GM12878 (cell line): ENCODE measurements at regions not wholly inside any gene's neighbourhood (a gene's known extent, or its start where the extent isn't known, plus 50 kb on each side); places are given as distances from the start of the nearest gene placed in this dataset.

Source experiments
- ATAC-seq: fragments of 200-7000 bp; cut with Tn5 transposase; 3 replicates; pipeline ENCODE4 v1.9.1; 2020; ENCODE audit warnings: mild to moderate bottlenecking, moderate library complexity
- BruUV-seq: library from RNA; stranded (reverse); fragments of 400-500 nt; replicated peaks from 2 replicates; lab custom pipeline; 2021; lab: Mats Ljungman, UMichigan
- CTCF ChIA-PET: fragments of 300-600 bp; sonication (Branson Sonifier 250); formaldehyde crosslinking; extraction: SDS; loops from one replicate; lab custom pipeline; 2021; ENCODE audit warnings: inconsistent platforms; lab: Yijun Ruan, JAX
- POLR2A ChIA-PET: fragments of 350-600 bp; formaldehyde crosslinking; extraction: SDS; loops from one replicate; lab custom pipeline; 2021; ENCODE audit warnings: inconsistent platforms; lab: Charles Lee
- RAD21 ChIA-PET: fragments of 300-600 bp; sonication (Branson Sonifier 250); formaldehyde crosslinking; loops from one replicate; lab custom pipeline; 2023; ENCODE audit warnings: antibody characterized with exemption; ENCODE audit not compliant: unreplicated experiment; lab: Charles Lee
- SMC1A ChIA-PET: fragments of 300-600 bp; sonication (Branson Sonifier 250); formaldehyde crosslinking; loops from one replicate; lab custom pipeline; 2023; ENCODE audit not compliant: unreplicated experiment, uncharacterized antibody; lab: Charles Lee
- DNase-seq: peaks from one replicate; pipeline ENCODE4 v3.0.0-alpha.2; 2011; ENCODE audit warnings: low read depth, low spot score
- FAIRE-seq: peaks from 3 replicates; lab custom pipeline; 2011; peaks lifted over from hg19 to GRCh38; lab: Jason Lieb, UNC
- H2AFZ ChIP-seq: 2 replicates; pipeline ENCODE4 v1.6.0; 2011; ENCODE audit warnings: low read depth, low read length, control low read depth; ENCODE audit not compliant: control insufficient read depth
- H3K27ac ChIP-seq: 2 replicates; pipeline ENCODE4 v1.5.1; 2011; ENCODE audit warnings: control low read depth; ENCODE audit not compliant: control insufficient read depth, insufficient read depth
- H3K27me3 ChIP-seq, 2 experiments: replicated peaks in 1 of 2; 2 replicates each; pipeline versions ENCODE4 v1.6.0 to v1.6.1; 2011; ENCODE audit warnings: low read length in 1 of 2; ENCODE audit not compliant: control insufficient read depth in 2 of 2, insufficient read depth in 2 of 2
- H3K36me3 ChIP-seq, 2 experiments: 2 replicates each; pipeline ENCODE4 v1.5.1; 2011; ENCODE audit warnings: low read length in 1 of 2; ENCODE audit not compliant: control insufficient read depth in 2 of 2, insufficient read depth in 2 of 2
- H3K4me1 ChIP-seq: 2 replicates; pipeline ENCODE4 v1.6.1; 2011; ENCODE audit warnings: mild to moderate bottlenecking, low read length, moderate library complexity, mixed read lengths; ENCODE audit not compliant: control insufficient read depth, insufficient read depth
- H3K4me2 ChIP-seq: 2 replicates; pipeline ENCODE4 v1.6.0; 2011; ENCODE audit warnings: control low read depth; ENCODE audit not compliant: control insufficient read depth, insufficient read depth
- H3K4me3 ChIP-seq: fragments of 200-600 bp; sonication (generic); 2 replicates; pipeline ENCODE4 v1.5.1; 2016
- H3K79me2 ChIP-seq: 2 replicates; pipeline ENCODE4 v1.6.0; 2011; ENCODE audit warnings: low read length; ENCODE audit not compliant: control insufficient read depth, insufficient read depth
- H3K9ac ChIP-seq: 2 replicates; pipeline ENCODE4 v1.8.0; 2011; ENCODE audit warnings: low read length, control low read depth, mixed read lengths; ENCODE audit not compliant: control insufficient read depth, insufficient read depth
- H3K9me3 ChIP-seq: replicated peaks from 3 replicates; pipeline ENCODE4 v1.5.1; 2011; ENCODE audit warnings: mild to moderate bottlenecking, low read length; ENCODE audit not compliant: control insufficient read depth, insufficient read depth
- H4K20me1 ChIP-seq: 2 replicates; pipeline ENCODE4 v1.6.0; 2011; ENCODE audit not compliant: control insufficient read depth, insufficient read depth
- BCL11A ChIP-seq: IDR thresholded peaks from 2 replicates; pipeline ENCODE4 v1.6.1; 2011; ENCODE audit warnings: low read depth, low read length
- CBX3 ChIP-seq: fragments of 200-600 bp; sonication (generic); IDR thresholded peaks from 2 replicates; pipeline ENCODE4 v1.6.1; 2016; ENCODE audit warnings: low read depth, borderline replicate concordance
- CREM ChIP-seq: IDR thresholded peaks from 2 replicates; pipeline ENCODE4 v1.6.1; 2014; ENCODE audit warnings: antibody characterized with exemption, low read depth
- E2F8 ChIP-seq: fragments of 450-650 bp; IDR thresholded peaks from 2 replicates; pipeline ENCODE4 v1.6.1; 2018; ENCODE audit warnings: mild to moderate bottlenecking, low read depth, moderate library complexity; ENCODE audit not compliant: partially characterized antibody
- E4F1 ChIP-seq: fragments of 450-650 bp; IDR thresholded peaks from 2 replicates; pipeline ENCODE4 v1.6.1; 2018; ENCODE audit warnings: borderline replicate concordance, mild to moderate bottlenecking; ENCODE audit not compliant: partially characterized antibody
- EGR1 ChIP-seq, 2 experiments: IDR thresholded peaks; 1 replicate in 1 of 2; 2 replicates in 1 of 2; pipeline ENCODE4 v1.6.1; 2011 to 2012; ENCODE audit warnings: low read depth in 2 of 2, low read length in 2 of 2, borderline replicate concordance in 1 of 2, mild to moderate bottlenecking in 1 of 2, moderate library complexity in 1 of 2
- HDAC2 ChIP-seq: fragments of 200-600 bp; sonication (generic); IDR thresholded peaks from 2 replicates; pipeline ENCODE4 v1.6.1; 2017
- HDGF ChIP-seq: fragments of 450-650 bp; IDR thresholded peaks from 2 replicates; pipeline ENCODE4 v1.6.1; 2016; ENCODE audit warnings: antibody characterized with exemption
- MEF2A ChIP-seq: IDR thresholded peaks from 2 replicates; pipeline ENCODE4 v1.6.1; 2011; ENCODE audit warnings: low read depth, mild to moderate bottlenecking, low read length, moderate library complexity; ENCODE audit not compliant: insufficient read depth
- MYC ChIP-seq: IDR thresholded peaks from 2 replicates; pipeline ENCODE4 v1.6.1; 2011; ENCODE audit warnings: mild to moderate bottlenecking, low read length, moderate library complexity, inconsistent platforms; ENCODE audit not compliant: insufficient read depth, insufficient replicate concordance, insufficient read length, severe bottlenecking
- NR2C1 ChIP-seq: fragments of 450-650 bp; IDR thresholded peaks from 2 replicates; pipeline ENCODE4 v1.6.1; 2017; ENCODE audit warnings: antibody characterized with exemption, mild to moderate bottlenecking, moderate library complexity
- PKNOX1 ChIP-seq: fragments of 450-650 bp; IDR thresholded peaks from 2 replicates; pipeline ENCODE4 v1.6.1; 2016; ENCODE audit warnings: mild to moderate bottlenecking
- RAD21 ChIP-seq: IDR thresholded peaks from 2 replicates; pipeline ENCODE4 v1.6.1; 2011; ENCODE audit warnings: mild to moderate bottlenecking, low read depth, low read length, moderate library complexity; ENCODE audit not compliant: insufficient read depth
- RAD51 ChIP-seq: fragments of 450-650 bp; IDR thresholded peaks from 2 replicates; pipeline ENCODE4 v1.6.1; 2016; ENCODE audit warnings: moderate library complexity, mild to moderate bottlenecking, inconsistent platforms
- SPI1 ChIP-seq: IDR thresholded peaks from 2 replicates; pipeline ENCODE4 v1.6.1; 2011; ENCODE audit warnings: low read depth, mild to moderate bottlenecking, low read length, moderate library complexity, borderline replicate concordance; ENCODE audit not compliant: insufficient read depth
- SUZ12 ChIP-seq: fragments of 200-600 bp; sonication (generic); IDR thresholded peaks from one replicate; pipeline ENCODE4 v1.6.1; 2018; ENCODE audit warnings: antibody characterized with exemption, mild to moderate bottlenecking; ENCODE audit not compliant: unreplicated experiment
- ZNF622 ChIP-seq: fragments of 450-650 bp; IDR thresholded peaks from 2 replicates; pipeline ENCODE4 v1.6.1; 2017; ENCODE audit warnings: mild to moderate bottlenecking, inconsistent platforms
- WGBS: methylation state at CpG from one replicate; pipeline ENCODE4 v1.1.6; 2016; ENCODE audit warnings: low lambda C conversion rate; ENCODE audit not compliant: insufficient replicate concordance, insufficient coverage; ENCODE audit errors: missing lambda C conversion rate; 5-methylcytosine and 5-hydroxymethylcytosine counted together
- in situ Hi-C: fragments of 300-500 bp; cut with MboI; formaldehyde crosslinking; loops from 9 replicates; pipeline ENCODE4 v1.14.3; 2018; ENCODE audit warnings: mixed read lengths
- intact Hi-C: fragments of 100-400 bp; cut with micrococcal nuclease; formaldehyde crosslinking; loops from one replicate; pipeline ENCODE4 v1.14.2; 2022; ENCODE audit not compliant: unreplicated experiment

GRCh38 chr6:6982663-6983062 is 125.1 kb upstream of the RREB1 start:
- H3K9ac ChIP-seq = no peak overlapping the region
- H3K36me3 ChIP-seq = no peaks in the 10 kb centered on the region
- ATAC-seq (no peak), DNase-seq (no peak), FAIRE-seq (no peak)
- H3K4me2 ChIP-seq = no peak overlapping the region
- H3K27me3 ChIP-seq = no peaks in the 10 kb centered on the region; a peak in 1 of 4 replicates
- no peak overlapping the region for H3K27ac ChIP-seq
- no TSS peak for BruUV-seq
- no peaks in the 10 kb centered on the region for H3K4me1 ChIP-seq
- WGBS = 50% methylated on average over 6 of the region's 6 CpGs
- no peaks in the 10 kb centered on the region for H4K20me1 ChIP-seq
- H2AFZ ChIP-seq = no peak overlapping the region
- H3K4me3 ChIP-seq = no peak overlapping the region
- in situ Hi-C loops = no loop called here
- H3K79me2 ChIP-seq = no peaks in the 10 kb centered on the region
- ChIA-PET SMC1A (no interaction called here), CTCF (no interaction called here), POLR2A (no interaction called here), RAD21 (no interaction called here)
- H3K9me3 ChIP-seq = no peaks in the 10 kb centered on the region
- intact Hi-C loops = no loop called here
- TF ChIP-seq EGR1 (IDR thresholded peaks at IDR 0.05; ENCODE audit: borderline replicate concordance in 1 of 2, low read depth in 2 of 2, low read length in 2 of 2) (no peak), PKNOX1 (no peak), RAD51 (no peak), HDAC2 (no peak), ZNF622 (no peak), CREM (no peak), SUZ12 (no peak), SPI1 (no peak), MYC (no peak), CBX3 (no peak), NR2C1 (no peak), HDGF (no peak), E2F8 (no peak), E4F1 (no peak), RAD21 (no peak), MEF2A (no peak), BCL11A (no peak)
